NB4 (cell line): ENCODE measurements at regions not wholly inside any gene's neighbourhood (a gene's known extent, or its start where the extent isn't known, plus 50 kb on each side); places are given as distances from the start of the nearest gene placed in this dataset.

ENCODE experiments used
- DNase-seq: peaks from one replicate; pipeline ENCODE4 v3.0.0; 2010; ENCODE audit warnings: low read depth
- H3K4me3 ChIP-seq: one replicate; pipeline ENCODE4 v1.5.1; 2011; ENCODE audit warnings: mild to moderate bottlenecking, low read depth, low read length, moderate library complexity
- CTCF ChIP-seq: IDR thresholded peaks from one replicate; pipeline ENCODE4 v1.5.1; 2012; ENCODE audit warnings: low read depth, low read length
- MAX ChIP-seq: IDR thresholded peaks from 2 replicates; pipeline ENCODE4 v1.6.1; 2011; ENCODE audit warnings: low read depth, low read length
- MYC ChIP-seq: IDR thresholded peaks from 2 replicates; pipeline ENCODE4 v1.6.1; 2011; ENCODE audit warnings: low read depth, low read length
- POLR2A ChIP-seq: IDR thresholded peaks from 2 replicates; pipeline ENCODE4 v1.6.1; 2011; ENCODE audit warnings: mild to moderate bottlenecking; ENCODE audit not compliant: insufficient read length; ENCODE audit errors: extremely low read depth

- no peak for TF ChIP-seq CTCF
- no peak for TF ChIP-seq POLR2A
- no peak for TF ChIP-seq MYC
- no peak for TF ChIP-seq MAX
- peak; percentile 1 for DNase-seq
- H3K4me3 ChIP-seq, result no peak overlapping the region
Measured at GRCh38 chr9:82128011-82128696, 139.6 kb downstream of the SPATA31D1 start.

DNA sequence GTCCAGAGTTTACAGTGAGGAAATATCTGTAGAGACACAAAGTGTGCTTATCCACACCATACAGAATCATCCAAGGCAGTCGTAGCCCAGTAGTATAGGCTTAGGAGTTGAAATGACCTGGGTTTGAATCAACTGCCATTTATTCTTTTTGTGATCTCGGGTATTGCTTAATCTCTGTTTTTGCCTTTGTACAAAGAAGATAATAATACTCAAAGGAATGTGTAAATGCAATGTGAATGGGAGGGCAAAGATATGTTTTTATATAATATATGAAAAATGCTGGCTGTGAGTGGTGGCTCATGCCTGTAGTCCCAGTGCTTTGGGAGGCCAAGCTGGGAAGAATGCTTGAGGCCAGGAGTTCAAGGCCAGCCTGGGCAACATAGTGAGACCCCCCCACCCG, 141.1 kb downstream of the SPATA31D1 start:
- H3K4me3 ChIP-seq, result no peak overlapping the region
- TF ChIP-seq POLR2A, result no peak
- TF ChIP-seq MAX, result no peak
- TF ChIP-seq MYC, result no peak
- no peak for TF ChIP-seq CTCF
- DNase-seq, result no peak

DNA sequence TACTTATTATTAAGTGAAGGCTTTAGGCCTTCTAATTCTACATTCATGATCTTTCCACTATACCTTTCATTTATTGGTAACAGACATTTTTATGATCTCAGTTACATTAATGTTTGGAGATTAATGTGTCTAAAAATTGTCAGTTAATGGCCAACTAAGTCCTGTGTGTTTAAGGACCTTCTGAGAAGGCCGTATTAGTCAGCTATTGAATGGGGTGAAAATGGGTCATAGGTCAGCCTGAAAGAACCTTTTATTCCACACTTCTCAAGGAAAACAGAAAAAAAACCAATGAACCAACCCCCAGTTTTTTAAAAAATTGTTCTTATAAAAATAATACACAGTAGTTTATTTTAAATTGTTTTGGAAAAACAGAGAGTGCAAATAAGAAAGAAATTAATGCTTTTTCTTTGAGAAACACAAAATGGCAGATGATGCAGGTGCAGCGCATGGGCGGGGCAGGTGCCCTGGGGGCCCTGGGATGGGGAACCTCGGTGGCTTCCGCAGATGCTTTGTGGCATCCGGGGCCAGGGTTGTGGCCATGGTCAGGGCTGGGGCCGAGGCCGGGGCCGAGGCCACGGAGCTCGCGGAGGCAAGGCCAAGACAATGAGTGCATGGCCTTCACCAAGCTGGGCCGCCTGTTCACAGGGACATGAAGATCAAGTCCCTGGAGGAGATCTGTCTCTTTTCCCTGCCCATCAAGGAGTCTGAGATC, 141.9 kb downstream of the SPATA31D1 start:
- no peak overlapping the region for H3K4me3 ChIP-seq
- DNase-seq, result no peak
- TF ChIP-seq MAX (no peak), POLR2A (no peak), MYC (no peak), CTCF (no peak)

DNA sequence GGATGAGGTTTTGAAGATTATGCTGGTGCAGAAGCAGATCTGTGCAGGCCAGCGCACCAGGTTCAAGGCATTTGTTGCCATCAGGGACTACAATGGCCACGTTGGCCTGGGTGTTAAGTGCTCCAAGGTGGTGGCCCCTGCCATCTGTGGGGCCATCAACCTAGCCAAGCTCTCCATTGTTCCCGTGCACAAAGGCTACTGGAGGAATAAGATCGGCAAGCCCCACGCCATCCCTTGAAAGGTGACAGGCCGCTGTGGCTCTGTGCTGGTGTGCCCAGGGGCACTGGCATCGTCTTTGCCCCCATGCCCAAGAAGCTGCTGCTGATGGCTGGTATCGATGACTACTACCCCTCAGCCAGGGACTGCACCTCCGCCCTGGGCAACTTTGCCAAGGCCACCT, 142.5 kb downstream of the SPATA31D1 start:
- no peak overlapping the region for H3K4me3 ChIP-seq
- no peak for DNase-seq
- TF ChIP-seq MYC, result no peak
- TF ChIP-seq POLR2A, result no peak
- no peak for TF ChIP-seq CTCF
- TF ChIP-seq MAX, result no peak

- DNase-seq, result no peak
- no peak overlapping the region for H3K4me3 ChIP-seq
- no peak for TF ChIP-seq MYC
- no peak for TF ChIP-seq POLR2A
- TF ChIP-seq MAX, result no peak
- TF ChIP-seq CTCF, result no peak
Measured at GRCh38 chr9:82132024-82132423, 143.5 kb downstream of the SPATA31D1 start.
